ENCODE measurements at regions not wholly inside any gene's neighbourhood (a gene's known extent, or its start where the extent isn't known, plus 50 kb on each side); places are given as distances from the start of the nearest gene placed in this dataset.

GRCh38 chr2:223219872-223220657, 168.1 kb downstream of the KCNE4 start:
- FAIRE-seq: no peak
- no peaks in the 10 kb centered on the region for H3K36me3 ChIP-seq (ENCODE audit: control insufficient read depth in 2 of 2, insufficient read depth in 2 of 2, low read length in 1 of 2)

DNA sequence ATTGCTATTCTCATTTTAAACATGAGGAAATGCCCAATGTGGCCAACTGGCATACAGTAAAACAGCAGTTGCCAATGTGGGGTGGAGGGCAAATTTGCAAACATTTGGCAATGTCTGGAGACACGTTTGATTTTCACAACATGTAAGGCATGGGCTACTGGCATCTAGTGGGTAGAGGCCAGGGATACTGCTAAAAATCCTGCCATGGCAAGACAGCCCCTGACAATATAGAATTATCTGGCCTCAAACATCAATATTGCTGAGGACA, 168.6 kb downstream of the KCNE4 start:
- 7% methylated on average over 1 of the region's 1 CpG for WGBS (ENCODE audit: insufficient coverage, insufficient replicate concordance, low lambda C conversion rate, missing lambda C conversion rate)
- no peak for TF ChIP-seq SIN3A (IDR thresholded peaks at IDR 0.05; ENCODE audit: low read depth, low read length)
- TF ChIP-seq ZSCAN29 (IDR thresholded peaks at IDR 0.05): no peak
- no peak for TF ChIP-seq ZNF384 (IDR thresholded peaks at IDR 0.05; ENCODE audit: borderline replicate concordance, low read depth, low read length)
- no peak for TF ChIP-seq FOXM1 (IDR thresholded peaks at IDR 0.05; ENCODE audit: low read depth, low read length)
- no peak for TF ChIP-seq E4F1 (IDR thresholded peaks at IDR 0.05; ENCODE audit: borderline replicate concordance, partially characterized antibody)
- no peak for TF ChIP-seq RELB (IDR thresholded peaks at IDR 0.05; ENCODE audit: low read depth)
- no peak for TF ChIP-seq RAD51 (IDR thresholded peaks at IDR 0.05)
- intact Hi-C loops (cut with micrococcal nuclease; ENCODE audit: unreplicated experiment) (no loop called here), in situ Hi-C loops (cut with MboI) (no loop called here)
- ChIA-PET RAD21 (ENCODE audit: unreplicated experiment) (no interaction called here), CTCF (interaction anchor here (0.5 kb wide), 1 partner anchor 172 kb away, joined by 3 read pairs; no protein-coding TSS in a partner anchor), SMC1A (ENCODE audit: uncharacterized antibody, unreplicated experiment) (no interaction called here), POLR2A (no interaction called here)
- no peak overlapping the region for H3K4me2 ChIP-seq (ENCODE audit: control insufficient read depth, insufficient read depth)
- H3K4me1 ChIP-seq (ENCODE audit: control insufficient read depth, insufficient read depth, low read length): no peaks in the 10 kb centered on the region
- H3K79me2 ChIP-seq (ENCODE audit: control insufficient read depth, insufficient read depth, low read length): no peaks in the 10 kb centered on the region
- H2AFZ ChIP-seq (ENCODE audit: control insufficient read depth, low read depth, low read length): no peak overlapping the region
- H4K20me1 ChIP-seq (ENCODE audit: control insufficient read depth, insufficient read depth): no peaks in the 10 kb centered on the region
- no peak overlapping the region for H3K27ac ChIP-seq (ENCODE audit: control insufficient read depth, insufficient read depth)
- H3K36me3 ChIP-seq (ENCODE audit: control insufficient read depth in 2 of 2, insufficient read depth in 2 of 2, low read length in 1 of 2): no peaks in the 10 kb centered on the region
- no peaks in the 10 kb centered on the region for H3K9me3 ChIP-seq (replicated peaks; ENCODE audit: control insufficient read depth, insufficient read depth, low read length)
- no peak overlapping the region for H3K9ac ChIP-seq (ENCODE audit: control insufficient read depth, insufficient read depth, low read length)
- no peak for DNase-seq (ENCODE audit: low read depth, low spot score)
- FAIRE-seq: no peak
- H3K4me3 ChIP-seq: no peak overlapping the region
- no peak for ATAC-seq
- no peaks in the 10 kb centered on the region; a peak in 2 of 4 replicates for H3K27me3 ChIP-seq (replicated peaks in 1 of 2; ENCODE audit: control insufficient read depth in 2 of 2, insufficient read depth in 2 of 2, low read length in 1 of 2)
- BruUV-seq (replicated peaks): no TSS peak

More at GRCh38 chr2:223219872-223220657, 168.1 kb downstream of the KCNE4 start:
- no TSS peak for BruUV-seq (replicated peaks)
- ChIA-PET POLR2A (no interaction called here), RAD21 (ENCODE audit: unreplicated experiment) (no interaction called here), SMC1A (ENCODE audit: uncharacterized antibody, unreplicated experiment) (no interaction called here), CTCF (interaction anchor here (0.5 kb wide), 1 partner anchor 172 kb away, joined by 3 read pairs; no protein-coding TSS in a partner anchor)
- Histone ChIP-seq H3K4me1 (ENCODE audit: control insufficient read depth, insufficient read depth, low read length) (no peaks in the 10 kb centered on the region), H3K79me2 (ENCODE audit: control insufficient read depth, insufficient read depth, low read length) (no peaks in the 10 kb centered on the region), H3K9ac (ENCODE audit: control insufficient read depth, insufficient read depth, low read length) (no peak overlapping the region), H4K20me1 (ENCODE audit: control insufficient read depth, insufficient read depth) (no peaks in the 10 kb centered on the region), H3K4me3 (no peak overlapping the region), H3K4me2 (ENCODE audit: control insufficient read depth, insufficient read depth) (no peak overlapping the region), H3K9me3 (replicated peaks; ENCODE audit: control insufficient read depth, insufficient read depth, low read length) (no peaks in the 10 kb centered on the region), H3K27ac (ENCODE audit: control insufficient read depth, insufficient read depth) (no peak overlapping the region), H3K27me3 (replicated peaks in 1 of 2; ENCODE audit: control insufficient read depth in 2 of 2, insufficient read depth in 2 of 2, low read length in 1 of 2) (no peaks in the 10 kb centered on the region; a peak in 1 of 4 replicates), H2AFZ (ENCODE audit: control insufficient read depth, low read depth, low read length) (no peak overlapping the region)
- TF ChIP-seq NBN (IDR thresholded peaks at IDR 0.05) (no peak), SPI1 (IDR thresholded peaks at IDR 0.05; ENCODE audit: borderline replicate concordance, insufficient read depth, low read depth, low read length) (no peak), CBFB (IDR thresholded peaks at IDR 0.05; ENCODE audit: low read depth) (no peak), EED (IDR thresholded peaks at IDR 0.05; ENCODE audit: low read depth) (no peak)
- ATAC-seq (no peak), DNase-seq (ENCODE audit: low read depth, low spot score) (no peak)
- in situ Hi-C loops (cut with MboI) (no loop called here), intact Hi-C loops (cut with micrococcal nuclease; ENCODE audit: unreplicated experiment) (no loop called here)
- WGBS (ENCODE audit: insufficient coverage, insufficient replicate concordance, low lambda C conversion rate, missing lambda C conversion rate): 30% methylated on average over 9 of the region's 9 CpGs

Data from GM12878 (cell line).